ENCODE measurements at regions not wholly inside any gene's neighbourhood (a gene's known extent, or its start where the extent isn't known, plus 50 kb on each side); places are given as distances from the start of the nearest gene placed in this dataset.

GRCh38 chr4:162410854-162411253, 247.1 kb upstream of the FSTL5 start:
- Histone ChIP-seq H3K4me1 (no peaks in the 10 kb centered on the region), H3K9me3 (no peaks in the 10 kb centered on the region), H3K4me3 (no peak overlapping the region), H3K36me3 (no peaks in the 10 kb centered on the region), H3K27me3 (no peaks in the 10 kb centered on the region), H3K27ac (no peak overlapping the region)
- TF ChIP-seq POLR2A (IDR thresholded peaks at IDR 0.05) (no peak), CTCF (IDR thresholded peaks at IDR 0.05) (no peak), POLR2AphosphoS5 (IDR thresholded peaks at IDR 0.05; ENCODE audit: insufficient read depth in 1 of 2, low read depth in 1 of 2) (no peak)
- DNase-seq (ENCODE audit: extremely low spot score in 2 of 2), result no peak
- intact Hi-C loops (cut with DNase I), result no loop called here

- Histone ChIP-seq H3K27me3 (no peaks in the 10 kb centered on the region), H3K36me3 (no peaks in the 10 kb centered on the region), H3K4me1 (no peaks in the 10 kb centered on the region), H3K27ac (no peak overlapping the region), H3K4me3 (no peak overlapping the region), H3K9me3 (no peaks in the 10 kb centered on the region)
- no peak for DNase-seq (ENCODE audit: extremely low spot score in 2 of 2)
- TF ChIP-seq POLR2AphosphoS5 (IDR thresholded peaks at IDR 0.05; ENCODE audit: insufficient read depth in 1 of 2, low read depth in 1 of 2) (no peak), CTCF (IDR thresholded peaks at IDR 0.05) (no peak), POLR2A (IDR thresholded peaks at IDR 0.05) (no peak)
- intact Hi-C loops (cut with DNase I), result no loop called here
These were observed 245.2 kb upstream of the FSTL5 start for GRCh38 chr4:162409048-162409447.

GRCh38 chr4:162408309-162408708, 244.5 kb upstream of the FSTL5 start:
- H3K36me3 ChIP-seq, result no peaks in the 10 kb centered on the region
- no peak for TF ChIP-seq POLR2AphosphoS5 (IDR thresholded peaks at IDR 0.05; ENCODE audit: insufficient read depth in 1 of 2, low read depth in 1 of 2)
- TF ChIP-seq POLR2A (IDR thresholded peaks at IDR 0.05), result no peak
- no peak for TF ChIP-seq CTCF (IDR thresholded peaks at IDR 0.05)
- intact Hi-C loops (cut with DNase I), result no loop called here
- H3K4me1 ChIP-seq, result no peaks in the 10 kb centered on the region
- DNase-seq (ENCODE audit: extremely low spot score in 2 of 2), result no peak
- no peak overlapping the region for H3K27ac ChIP-seq
- H3K9me3 ChIP-seq, result no peaks in the 10 kb centered on the region
- H3K4me3 ChIP-seq, result no peak overlapping the region
- H3K27me3 ChIP-seq, result no peaks in the 10 kb centered on the region

- no peak for TF ChIP-seq POLR2A (IDR thresholded peaks at IDR 0.05)
- TF ChIP-seq POLR2AphosphoS5 (IDR thresholded peaks at IDR 0.05; ENCODE audit: insufficient read depth in 1 of 2, low read depth in 1 of 2), result no peak
- no peak for TF ChIP-seq CTCF (IDR thresholded peaks at IDR 0.05)
These were observed 243.0 kb upstream of the FSTL5 start for GRCh38 chr4:162406637-162407365.

GRCh38 chr4:162403932-162404331, 240.1 kb upstream of the FSTL5 start:
- DNase-seq (ENCODE audit: extremely low spot score in 2 of 2), result no peak
- intact Hi-C loops (cut with DNase I), result no loop called here
- no peak for TF ChIP-seq POLR2A (IDR thresholded peaks at IDR 0.05)
- H3K9me3 ChIP-seq, result no peaks in the 10 kb centered on the region
- H3K4me3 ChIP-seq, result no peak overlapping the region
- no peak overlapping the region for H3K27ac ChIP-seq
- H3K27me3 ChIP-seq, result no peaks in the 10 kb centered on the region
- no peaks in the 10 kb centered on the region for H3K36me3 ChIP-seq
- H3K4me1 ChIP-seq, result no peaks in the 10 kb centered on the region

More at GRCh38 chr4:162406637-162407365, 243.0 kb upstream of the FSTL5 start:
- no peaks in the 10 kb centered on the region for H3K36me3 ChIP-seq
- H3K4me3 ChIP-seq, result no peak overlapping the region
- DNase-seq (ENCODE audit: extremely low spot score in 2 of 2), result no peak
- H3K27ac ChIP-seq, result no peak overlapping the region
- intact Hi-C loops (cut with DNase I), result no loop called here
- H3K9me3 ChIP-seq, result no peaks in the 10 kb centered on the region
- no peaks in the 10 kb centered on the region for H3K27me3 ChIP-seq
- no peaks in the 10 kb centered on the region for H3K4me1 ChIP-seq

Measured in vagina (tissue), 2 donors.